Heart left ventricle (tissue), 13 donors: ENCODE measurements at regions not wholly inside any gene's neighbourhood (a gene's known extent, or its start where the extent isn't known, plus 50 kb on each side); places are given as distances from the start of the nearest gene placed in this dataset.

Source experiments
- CTCF ChIP-seq, 12 donors: fragments of 200-600 bp; sonication (generic) in 4 of 12; IDR thresholded peaks; one replicate each; pipeline versions ENCODE4 v1.5.0 to v1.8.0; 2018 to 2022; ENCODE audit warnings: antibody characterized with exemption in 12 of 12, mild to moderate bottlenecking in 5 of 12
- POLR2A ChIP-seq, 2 donors: fragments of 450-650 bp; IDR thresholded peaks; one replicate each; pipeline ENCODE4 v1.6.1; 2017; ENCODE audit warnings: antibody characterized with exemption in 2 of 2, mild to moderate bottlenecking in 2 of 2, moderate library complexity in 2 of 2
- donor health status: ischemic (EF 13 %, LVEDD 7.1; RV severe dilation, severe dysfunction).
- donor health status: DM: no; HTN: yes; CAD: no.
- donor health status: DM: no; HTN: no; CAD: no.
- donor health status: ischemic (EF 25% LVEDD 6.9; RV normal size, moderate dysfunction).
- donor health status: ischemic (EF 25% LVEDD 5.7; RV mildly dilated, moderate dysfunction).
- donor health status: ischemic (EF 35%, LVEDD 5.7; RV mildly dilated, moderate dysfunction).
- donor health status: nonischemic (EF 11% LVEDD 7.7; RV severe dilation, severe dysfunction).
- donor health status: DM: yes; HTN: yes; CAD: no.
- donor health status: PGD.
- donor health status: ischemic (EF 29% LVEDD 5.4; RV normal size, mild dysfunction).
- donor health status: nonischemic (EF 23%, LVEDD 6.1; RV moderate dilation, normal function).

DNA sequence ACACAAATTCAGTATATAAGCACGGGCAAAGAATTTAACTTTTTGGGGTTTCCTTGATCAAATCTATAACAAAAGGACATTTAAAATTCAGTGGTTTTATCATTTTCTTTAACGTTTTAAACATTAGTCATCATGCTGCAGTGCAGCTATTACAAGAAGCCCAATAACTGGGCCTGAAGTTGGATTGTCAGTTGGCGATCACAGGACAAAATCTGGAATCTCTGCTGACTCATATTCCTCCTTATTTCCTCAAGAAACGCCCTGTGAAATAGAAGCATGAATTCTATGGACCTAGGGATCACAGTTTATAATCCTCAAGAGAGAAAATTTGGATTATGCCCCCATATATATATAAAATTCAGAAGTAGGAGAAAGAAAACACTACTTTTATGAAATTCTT lies 971.6 kb upstream of the MIR17HG start:
- TF ChIP-seq POLR2A (IDR thresholded peaks at IDR 0.05) (no peak), CTCF (IDR thresholded peaks at IDR 0.05) (no peak)
